ENCODE measurements at regions not wholly inside any gene's neighbourhood (a gene's known extent, or its start where the extent isn't known, plus 50 kb on each side); places are given as distances from the start of the nearest gene placed in this dataset.

DNA sequence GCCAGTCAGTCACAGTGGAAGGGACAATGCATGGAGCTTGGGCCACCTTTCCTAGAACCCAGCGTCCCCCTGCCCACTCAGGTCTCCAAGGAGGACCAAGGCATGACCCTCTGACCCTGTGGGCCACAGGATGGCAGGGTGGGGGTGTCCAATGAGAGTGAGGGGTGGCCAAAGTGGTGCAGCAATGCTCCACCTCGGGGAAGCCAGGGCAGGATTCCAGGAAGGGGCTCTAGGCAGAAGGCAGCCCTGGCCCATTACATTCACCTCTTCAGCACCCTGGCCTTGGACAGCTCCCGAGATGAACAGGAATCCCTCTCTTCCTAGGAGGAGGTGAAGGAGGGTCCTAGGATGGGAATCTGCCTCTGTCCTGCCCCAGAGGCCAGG is 597.5 kb downstream of the BRD1 start:
- TF ChIP-seq, protein P1, sequence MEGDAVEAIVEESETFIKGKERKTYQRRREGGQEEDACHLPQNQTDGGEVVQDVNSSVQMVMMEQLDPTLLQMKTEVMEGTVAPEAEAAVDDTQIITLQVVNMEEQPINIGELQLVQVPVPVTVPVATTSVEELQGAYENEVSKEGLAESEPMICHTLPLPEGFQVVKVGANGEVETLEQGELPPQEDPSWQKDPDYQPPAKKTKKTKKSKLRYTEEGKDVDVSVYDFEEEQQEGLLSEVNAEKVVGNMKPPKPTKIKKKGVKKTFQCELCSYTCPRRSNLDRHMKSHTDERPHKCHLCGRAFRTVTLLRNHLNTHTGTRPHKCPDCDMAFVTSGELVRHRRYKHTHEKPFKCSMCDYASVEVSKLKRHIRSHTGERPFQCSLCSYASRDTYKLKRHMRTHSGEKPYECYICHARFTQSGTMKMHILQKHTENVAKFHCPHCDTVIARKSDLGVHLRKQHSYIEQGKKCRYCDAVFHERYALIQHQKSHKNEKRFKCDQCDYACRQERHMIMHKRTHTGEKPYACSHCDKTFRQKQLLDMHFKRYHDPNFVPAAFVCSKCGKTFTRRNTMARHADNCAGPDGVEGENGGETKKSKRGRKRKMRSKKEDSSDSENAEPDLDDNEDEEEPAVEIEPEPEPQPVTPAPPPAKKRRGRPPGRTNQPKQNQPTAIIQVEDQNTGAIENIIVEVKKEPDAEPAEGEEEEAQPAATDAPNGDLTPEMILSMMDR (conservative IDR thresholded peaks at IDR 0.05; ENCODE audit: low read depth, low read length), result no peak
- DNase-seq (ENCODE audit: low read depth), result no peak
- H3K4me3 ChIP-seq (ENCODE audit: low read depth, low read length), result no peak overlapping the region

GRCh38 chr22:49229483-49230193 is 598.0 kb downstream of the BRD1 start:
- no peak overlapping the region for H3K4me3 ChIP-seq (ENCODE audit: low read depth, low read length)
- no peak for DNase-seq (ENCODE audit: low read depth)
- TF ChIP-seq, protein P1 (conservative IDR thresholded peaks at IDR 0.05; ENCODE audit: low read depth, low read length), result no peak

- DNase-seq (ENCODE audit: low read depth), result no peak
- no peak overlapping the region for H3K4me3 ChIP-seq (ENCODE audit: low read depth, low read length)
- TF ChIP-seq, protein P1 (conservative IDR thresholded peaks at IDR 0.05; ENCODE audit: low read depth, low read length), result no peak
Observed at GRCh38 chr22:49228431-49229037, 599.1 kb downstream of the BRD1 start.

- DNase-seq (ENCODE audit: low read depth), result no peak
- TF ChIP-seq, protein P1 (conservative IDR thresholded peaks at IDR 0.05; ENCODE audit: low read depth, low read length), result no peak
- H3K4me3 ChIP-seq (ENCODE audit: low read depth, low read length), result no peak overlapping the region
Observed at GRCh38 chr22:49227670-49228069, 600.0 kb downstream of the BRD1 start.

GRCh38 chr22:49226096-49226495 is 601.6 kb downstream of the BRD1 start:
- no peak overlapping the region for H3K4me3 ChIP-seq (ENCODE audit: low read depth, low read length)
- TF ChIP-seq, protein P1 (conservative IDR thresholded peaks at IDR 0.05; ENCODE audit: low read depth, low read length), result no peak
- no peak for DNase-seq (ENCODE audit: low read depth)

GRCh38 chr22:49224243-49224642 is 603.4 kb downstream of the BRD1 start:
- no peak for DNase-seq (ENCODE audit: low read depth)
- H3K4me3 ChIP-seq (ENCODE audit: low read depth, low read length), result no peak overlapping the region
- TF ChIP-seq, protein P1 (conservative IDR thresholded peaks at IDR 0.05; ENCODE audit: low read depth, low read length), result no peak

- TF ChIP-seq, protein P1 (conservative IDR thresholded peaks at IDR 0.05; ENCODE audit: low read depth, low read length), result no peak
- no peak for DNase-seq (ENCODE audit: low read depth)
Observed at GRCh38 chr22:49218142-49218541, 609.5 kb downstream of the BRD1 start.

More at GRCh38 chr22:49218142-49218541, 609.5 kb downstream of the BRD1 start:
- H3K4me3 ChIP-seq (ENCODE audit: low read depth, low read length), result no peak overlapping the region
